GM10266 (cell line): ENCODE measurements at regions not wholly inside any gene's neighbourhood (a gene's known extent, or its start where the extent isn't known, plus 50 kb on each side); places are given as distances from the start of the nearest gene placed in this dataset.

Experiments used
- DNase-seq: peaks from one replicate; pipeline ENCODE4 v3.0.0; 2012; ENCODE audit errors: extremely low spot score
- CTCF ChIP-seq: IDR thresholded peaks from 2 replicates; pipeline ENCODE4 v1.5.1; 2012; ENCODE audit warnings: mild to moderate bottlenecking, low read depth; ENCODE audit not compliant: control insufficient read depth, insufficient read depth; ENCODE audit errors: missing control alignments

- DNase-seq, result no peak
- TF ChIP-seq CTCF, result no peak
Observed at GRCh38 chr9:80417211-80417773, 845.5 kb downstream of the TLE4 start.

GRCh38 chr9:80410106-80410505, 838.3 kb downstream of the TLE4 start:
- TF ChIP-seq CTCF, result no peak

GRCh38 chr9:80407220-80407619, 835.5 kb downstream of the TLE4 start:
- TF ChIP-seq CTCF, result no peak
- DNase-seq, result no peak

More at GRCh38 chr9:80410106-80410505, 838.3 kb downstream of the TLE4 start:
- DNase-seq, result no peak

- TF ChIP-seq CTCF, result no peak
- DNase-seq, result no peak
Observed at GRCh38 chr9:80401243-80401642, 829.5 kb downstream of the TLE4 start.

GRCh38 chr9:80400624-80401230, 829.0 kb downstream of the TLE4 start:
- no peak for TF ChIP-seq CTCF
- DNase-seq, result no peak

GRCh38 chr9:80399606-80400005, 827.8 kb downstream of the TLE4 start:
- TF ChIP-seq CTCF, result no peak
- no peak for DNase-seq

GRCh38 chr9:80387828-80388227, 816.1 kb downstream of the TLE4 start:
- TF ChIP-seq CTCF, result no peak
- DNase-seq, result no peak
